ENCODE measurements at regions not wholly inside any gene's neighbourhood (a gene's known extent, or its start where the extent isn't known, plus 50 kb on each side); places are given as distances from the start of the nearest gene placed in this dataset.

DNA sequence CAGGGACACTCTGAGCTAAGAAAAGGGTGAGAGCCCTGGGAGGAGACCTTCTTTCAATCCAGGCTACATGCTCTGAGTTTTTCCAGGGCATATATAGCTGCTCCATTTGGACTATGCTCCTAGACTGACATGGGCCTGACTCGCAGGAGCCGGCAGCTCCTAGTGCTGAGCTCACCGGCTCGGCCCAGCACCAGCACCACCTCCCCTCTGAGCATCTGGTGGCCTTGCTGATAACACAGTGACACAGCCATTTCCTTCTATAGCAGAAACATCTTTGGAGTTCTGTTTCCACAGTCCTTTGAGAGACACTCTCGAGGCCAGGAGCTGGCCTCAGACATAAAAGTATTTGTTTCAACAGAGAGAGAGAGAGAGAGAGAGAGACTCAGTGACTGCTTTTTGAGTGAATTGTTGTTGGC lies 184.9 kb downstream of the TM9SF2 start (continued):
- no peak for TF ChIP-seq ZNF260 (CRISPR knock-in tag; IDR thresholded peaks at IDR 0.05; ENCODE audit: borderline replicate concordance, low read depth)
- TF ChIP-seq, protein P1, sequence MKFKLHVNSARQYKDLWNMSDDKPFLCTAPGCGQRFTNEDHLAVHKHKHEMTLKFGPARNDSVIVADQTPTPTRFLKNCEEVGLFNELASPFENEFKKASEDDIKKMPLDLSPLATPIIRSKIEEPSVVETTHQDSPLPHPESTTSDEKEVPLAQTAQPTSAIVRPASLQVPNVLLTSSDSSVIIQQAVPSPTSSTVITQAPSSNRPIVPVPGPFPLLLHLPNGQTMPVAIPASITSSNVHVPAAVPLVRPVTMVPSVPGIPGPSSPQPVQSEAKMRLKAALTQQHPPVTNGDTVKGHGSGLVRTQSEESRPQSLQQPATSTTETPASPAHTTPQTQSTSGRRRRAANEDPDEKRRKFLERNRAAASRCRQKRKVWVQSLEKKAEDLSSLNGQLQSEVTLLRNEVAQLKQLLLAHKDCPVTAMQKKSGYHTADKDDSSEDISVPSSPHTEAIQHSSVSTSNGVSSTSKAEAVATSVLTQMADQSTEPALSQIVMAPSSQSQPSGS (CRISPR knock-in tag; IDR thresholded peaks at IDR 0.05), result no peak
- TF ChIP-seq, protein P2, sequence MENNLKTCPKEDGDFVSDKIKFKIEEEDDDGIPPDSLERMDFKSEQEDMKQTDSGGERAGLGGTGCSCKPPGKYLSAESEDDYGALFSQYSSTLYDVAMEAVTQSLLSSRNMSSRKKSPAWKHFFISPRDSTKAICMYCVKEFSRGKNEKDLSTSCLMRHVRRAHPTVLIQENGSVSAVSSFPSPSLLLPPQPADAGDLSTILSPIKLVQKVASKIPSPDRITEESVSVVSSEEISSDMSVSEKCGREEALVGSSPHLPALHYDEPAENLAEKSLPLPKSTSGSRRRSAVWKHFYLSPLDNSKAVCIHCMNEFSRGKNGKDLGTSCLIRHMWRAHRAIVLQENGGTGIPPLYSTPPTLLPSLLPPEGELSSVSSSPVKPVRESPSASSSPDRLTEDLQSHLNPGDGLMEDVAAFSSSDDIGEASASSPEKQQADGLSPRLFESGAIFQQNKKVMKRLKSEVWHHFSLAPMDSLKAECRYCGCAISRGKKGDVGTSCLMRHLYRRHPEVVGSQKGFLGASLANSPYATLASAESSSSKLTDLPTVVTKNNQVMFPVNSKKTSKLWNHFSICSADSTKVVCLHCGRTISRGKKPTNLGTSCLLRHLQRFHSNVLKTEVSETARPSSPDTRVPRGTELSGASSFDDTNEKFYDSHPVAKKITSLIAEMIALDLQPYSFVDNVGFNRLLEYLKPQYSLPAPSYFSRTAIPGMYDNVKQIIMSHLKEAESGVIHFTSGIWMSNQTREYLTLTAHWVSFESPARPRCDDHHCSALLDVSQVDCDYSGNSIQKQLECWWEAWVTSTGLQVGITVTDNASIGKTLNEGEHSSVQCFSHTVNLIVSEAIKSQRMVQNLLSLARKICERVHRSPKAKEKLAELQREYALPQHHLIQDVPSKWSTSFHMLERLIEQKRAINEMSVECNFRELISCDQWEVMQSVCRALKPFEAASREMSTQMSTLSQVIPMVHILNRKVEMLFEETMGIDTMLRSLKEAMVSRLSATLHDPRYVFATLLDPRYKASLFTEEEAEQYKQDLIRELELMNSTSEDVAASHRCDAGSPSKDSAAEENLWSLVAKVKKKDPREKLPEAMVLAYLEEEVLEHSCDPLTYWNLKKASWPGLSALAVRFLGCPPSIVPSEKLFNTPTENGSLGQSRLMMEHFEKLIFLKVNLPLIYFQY (CRISPR knock-in tag; IDR thresholded peaks at IDR 0.05; ENCODE audit: borderline replicate concordance), result peak; percentile 86; the same call in 1 of the 2 replicates
- no peak for TF ChIP-seq ZNF333 (CRISPR knock-in tag; IDR thresholded peaks at IDR 0.05; ENCODE audit: borderline replicate concordance)
- TF ChIP-seq ZNF12 (CRISPR knock-in tag; IDR thresholded peaks at IDR 0.05), result no peak
- TF ChIP-seq PAWR (CRISPR knock-in tag; IDR thresholded peaks at IDR 0.05; ENCODE audit: borderline replicate concordance), result no peak
- TF ChIP-seq, protein P3, sequence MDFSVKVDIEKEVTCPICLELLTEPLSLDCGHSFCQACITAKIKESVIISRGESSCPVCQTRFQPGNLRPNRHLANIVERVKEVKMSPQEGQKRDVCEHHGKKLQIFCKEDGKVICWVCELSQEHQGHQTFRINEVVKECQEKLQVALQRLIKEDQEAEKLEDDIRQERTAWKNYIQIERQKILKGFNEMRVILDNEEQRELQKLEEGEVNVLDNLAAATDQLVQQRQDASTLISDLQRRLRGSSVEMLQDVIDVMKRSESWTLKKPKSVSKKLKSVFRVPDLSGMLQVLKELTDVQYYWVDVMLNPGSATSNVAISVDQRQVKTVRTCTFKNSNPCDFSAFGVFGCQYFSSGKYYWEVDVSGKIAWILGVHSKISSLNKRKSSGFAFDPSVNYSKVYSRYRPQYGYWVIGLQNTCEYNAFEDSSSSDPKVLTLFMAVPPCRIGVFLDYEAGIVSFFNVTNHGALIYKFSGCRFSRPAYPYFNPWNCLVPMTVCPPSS (IDR thresholded peaks at IDR 0.05), result no peak
- TF ChIP-seq, protein P4, sequence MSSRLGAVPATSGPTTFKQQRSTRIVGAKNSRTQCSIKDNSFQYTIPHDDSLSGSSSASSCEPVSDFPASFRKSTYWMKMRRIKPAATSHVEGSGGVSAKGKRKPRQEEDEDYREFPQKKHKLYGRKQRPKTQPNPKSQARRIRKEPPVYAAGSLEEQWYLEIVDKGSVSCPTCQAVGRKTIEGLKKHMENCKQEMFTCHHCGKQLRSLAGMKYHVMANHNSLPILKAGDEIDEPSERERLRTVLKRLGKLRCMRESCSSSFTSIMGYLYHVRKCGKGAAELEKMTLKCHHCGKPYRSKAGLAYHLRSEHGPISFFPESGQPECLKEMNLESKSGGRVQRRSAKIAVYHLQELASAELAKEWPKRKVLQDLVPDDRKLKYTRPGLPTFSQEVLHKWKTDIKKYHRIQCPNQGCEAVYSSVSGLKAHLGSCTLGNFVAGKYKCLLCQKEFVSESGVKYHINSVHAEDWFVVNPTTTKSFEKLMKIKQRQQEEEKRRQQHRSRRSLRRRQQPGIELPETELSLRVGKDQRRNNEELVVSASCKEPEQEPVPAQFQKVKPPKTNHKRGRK (CRISPR knock-in tag; IDR thresholded peaks at IDR 0.05), result no peak
- no peak for TF ChIP-seq KDM5A (IDR thresholded peaks at IDR 0.05; ENCODE audit: borderline replicate concordance, low read length)
- no peak for TF ChIP-seq ZNF724P (CRISPR knock-in tag; IDR thresholded peaks at IDR 0.05; ENCODE audit: borderline replicate concordance)
- TF ChIP-seq RORA (CRISPR knock-in tag; IDR thresholded peaks at IDR 0.05), result no peak
- TF ChIP-seq SMAD3 (CRISPR knock-in tag; IDR thresholded peaks at IDR 0.05), result no peak
- TF ChIP-seq, protein P5, sequence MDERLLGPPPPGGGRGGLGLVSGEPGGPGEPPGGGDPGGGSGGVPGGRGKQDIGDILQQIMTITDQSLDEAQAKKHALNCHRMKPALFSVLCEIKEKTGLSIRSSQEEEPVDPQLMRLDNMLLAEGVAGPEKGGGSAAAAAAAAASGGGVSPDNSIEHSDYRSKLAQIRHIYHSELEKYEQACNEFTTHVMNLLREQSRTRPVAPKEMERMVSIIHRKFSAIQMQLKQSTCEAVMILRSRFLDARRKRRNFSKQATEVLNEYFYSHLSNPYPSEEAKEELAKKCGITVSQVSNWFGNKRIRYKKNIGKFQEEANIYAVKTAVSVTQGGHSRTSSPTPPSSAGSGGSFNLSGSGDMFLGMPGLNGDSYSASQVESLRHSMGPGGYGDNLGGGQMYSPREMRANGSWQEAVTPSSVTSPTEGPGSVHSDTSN (CRISPR knock-in tag; IDR thresholded peaks at IDR 0.05), result no peak
- no peak for TF ChIP-seq ZNF7 (CRISPR knock-in tag; IDR thresholded peaks at IDR 0.05)
- peak; percentile 61; the same call in 1 of the 2 replicates for TF ChIP-seq ZNF768 (CRISPR knock-in tag; IDR thresholded peaks at IDR 0.05)
- no peak for TF ChIP-seq ZKSCAN5 (CRISPR knock-in tag; IDR thresholded peaks at IDR 0.05)
- TF ChIP-seq ZNF619 (CRISPR knock-in tag; IDR thresholded peaks at IDR 0.05), result no peak
- no peak for TF ChIP-seq GZF1 (CRISPR knock-in tag; IDR thresholded peaks at IDR 0.05)
- TF ChIP-seq ZSCAN12 (CRISPR knock-in tag; IDR thresholded peaks at IDR 0.05), result no peak
